CD4-positive, alpha-beta memory T cell (primary cell): ENCODE measurements at regions not wholly inside any gene's neighbourhood (a gene's known extent, or its start where the extent isn't known, plus 50 kb on each side); places are given as distances from the start of the nearest gene placed in this dataset.

Source experiments
- CTCF ChIA-PET: fragments of 350-600 bp; sonication (Branson Sonifier 250); formaldehyde crosslinking; loops from one replicate; lab custom pipeline; 2021; ENCODE audit warnings: inconsistent platforms; ENCODE audit not compliant: partially characterized antibody; lab: Charles Lee
- POLR2A ChIA-PET: fragments of 350-600 bp; sonication (Branson Sonifier 250); formaldehyde crosslinking; loops from one replicate; lab custom pipeline; 2021; ENCODE audit not compliant: partially characterized antibody; lab: Charles Lee
- DNase-seq, 5 donors: peaks; one replicate each; pipeline versions ENCODE4 v3.0.0 to v3.0.0-alpha.2; 2020 to 2022; ENCODE audit warnings: mixed read lengths in 1 of 5
- H3K27ac ChIP-seq: one replicate; pipeline ENCODE4 v1.7.0; 2013; ENCODE audit warnings: low read depth, low read length
- H3K27me3 ChIP-seq: 2 replicates; pipeline ENCODE4 v1.7.0; 2013; ENCODE audit warnings: mild to moderate bottlenecking, low read length, moderate library complexity; ENCODE audit not compliant: insufficient read depth
- H3K36me3 ChIP-seq: 2 replicates; pipeline ENCODE4 v1.7.0; 2013; ENCODE audit warnings: mild to moderate bottlenecking, low read length, moderate library complexity; ENCODE audit not compliant: insufficient read depth
- H3K4me1 ChIP-seq: 2 replicates; pipeline ENCODE4 v1.7.0; 2013; ENCODE audit warnings: mild to moderate bottlenecking, low read length, moderate library complexity; ENCODE audit not compliant: insufficient read depth
- H3K4me3 ChIP-seq, 2 donors: one replicate each; pipeline ENCODE4 v1.7.0; 2013; ENCODE audit warnings: low read length in 2 of 2, mild to moderate bottlenecking in 1 of 2
- H3K9me3 ChIP-seq, 2 donors: one replicate each; pipeline ENCODE4 v1.7.0; 2013; ENCODE audit warnings: low read length in 2 of 2, control low read depth in 1 of 2; ENCODE audit not compliant: control insufficient read depth in 1 of 2
- H3K27ac Mint-ChIP-seq, 7 donors: one replicate each; pipeline ENCODE4 v1.8.0; 2020 to 2021; ENCODE audit warnings: mixed read lengths in 7 of 7, mild to moderate bottlenecking in 6 of 7, inconsistent platforms in 3 of 7, moderate library complexity in 3 of 7
- H3K27me3 Mint-ChIP-seq, 2 donors: one replicate each; pipeline ENCODE4 v1.8.0; 2020 to 2021; ENCODE audit warnings: mixed read lengths in 2 of 2
- H3K36me3 Mint-ChIP-seq, 2 donors: one replicate each; pipeline ENCODE4 v1.8.0; 2020 to 2021; ENCODE audit warnings: mixed read lengths in 2 of 2, inconsistent platforms in 1 of 2, mild to moderate bottlenecking in 1 of 2
- H3K4me1 Mint-ChIP-seq, 4 donors: one replicate each; pipeline ENCODE4 v1.8.0; 2020 to 2021; ENCODE audit warnings: mixed read lengths in 4 of 4, mild to moderate bottlenecking in 1 of 4
- H3K4me3 Mint-ChIP-seq, 8 donors: one replicate each; pipeline ENCODE4 v1.8.0; 2020 to 2021; ENCODE audit warnings: mixed read lengths in 8 of 8, mild to moderate bottlenecking in 7 of 8, moderate library complexity in 6 of 8, inconsistent platforms in 3 of 8
- H3K9me3 Mint-ChIP-seq, 8 donors: one replicate each; pipeline ENCODE4 v1.8.0; 2020 to 2021; ENCODE audit warnings: mixed read lengths in 8 of 8, mild to moderate bottlenecking in 5 of 8, inconsistent platforms in 3 of 8, moderate library complexity in 1 of 8
- intact Hi-C: fragments of 100-400 bp; cut with micrococcal nuclease; formaldehyde crosslinking; loops from one replicate; pipeline ENCODE4 v1.15.1; 2023

DNA sequence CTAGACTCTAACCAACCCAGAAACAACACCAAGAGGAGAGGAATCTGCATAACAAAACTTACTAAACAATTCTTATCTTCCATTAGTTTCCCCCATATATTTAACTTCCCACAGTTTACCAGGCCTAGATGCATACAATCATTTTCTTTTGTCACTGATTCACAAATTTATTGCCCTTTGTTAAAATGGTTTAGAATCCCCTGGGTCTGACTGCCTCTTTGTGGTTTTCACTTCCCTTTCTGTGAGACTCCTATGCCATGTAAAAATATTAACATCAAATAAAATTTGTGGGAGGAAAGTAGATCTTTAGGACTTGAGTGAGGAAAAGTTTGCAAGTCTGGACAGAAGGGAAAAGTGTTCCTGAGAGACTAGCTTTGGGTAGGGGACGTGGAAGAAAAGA, 393.8 kb upstream of the CNKSR2 start:
- H3K27ac ChIP-seq = no peak overlapping the region
- ChIA-PET CTCF (no interaction called here), POLR2A (no interaction called here)
- H3K4me1 ChIP-seq = no peaks in the 10 kb centered on the region
- Mint-ChIP-seq H3K27ac (no peak overlapping the region), H3K27me3 (peaks cover 0 to 1% of the 10 kb centered on the region in 2 donors), H3K4me1 (no peaks in the 10 kb centered on the region), H3K9me3 (peaks cover 0 to 2% (median 0%) of the 10 kb centered on the region in 8 donors), H3K4me3 (no peak overlapping the region), H3K36me3 (no peaks in the 10 kb centered on the region)
- H3K36me3 ChIP-seq = no peaks in the 10 kb centered on the region
- no peaks in the 10 kb centered on the region for H3K9me3 ChIP-seq
- no peaks in the 10 kb centered on the region for H3K27me3 ChIP-seq
- DNase-seq = no peak
- no peak overlapping the region for H3K4me3 ChIP-seq
- intact Hi-C loops = no loop called here

DNA sequence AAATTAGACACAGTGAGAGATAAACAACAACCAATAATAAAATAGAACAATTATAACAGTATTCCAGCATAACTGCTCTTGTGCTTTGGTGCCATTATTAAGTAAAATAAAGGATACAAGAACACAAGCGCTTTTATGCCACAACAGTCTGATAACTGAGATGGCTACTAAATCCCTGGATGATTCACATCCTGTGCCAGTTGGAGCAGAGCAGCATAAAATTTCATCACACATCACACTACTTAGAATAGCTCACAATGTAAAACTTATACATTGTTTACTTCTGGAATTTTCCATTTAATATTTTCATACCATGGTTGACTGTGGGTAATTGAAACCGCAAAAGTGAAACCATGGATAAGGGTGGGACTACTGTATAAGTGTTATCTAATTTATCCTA, 399.9 kb upstream of the CNKSR2 start:
- Histone ChIP-seq H3K9me3 (no peaks in the 10 kb centered on the region), H3K4me3 (no peak overlapping the region), H3K4me1 (no peaks in the 10 kb centered on the region), H3K27me3 (no peaks in the 10 kb centered on the region), H3K36me3 (no peaks in the 10 kb centered on the region), H3K27ac (no peak overlapping the region)
- no peak for DNase-seq
- H3K4me3 Mint-ChIP-seq = no peak overlapping the region
- peaks cover 0 to 3% (median 0%) of the 10 kb centered on the region in 8 donors for H3K9me3 Mint-ChIP-seq
- no peak overlapping the region for H3K27ac Mint-ChIP-seq
- ChIA-PET CTCF (no interaction called here), POLR2A (no interaction called here)
- H3K27me3 Mint-ChIP-seq = no peaks in the 10 kb centered on the region
- intact Hi-C loops = no loop called here
- H3K4me1 Mint-ChIP-seq = no peaks in the 10 kb centered on the region
- no peaks in the 10 kb centered on the region for H3K36me3 Mint-ChIP-seq

DNA sequence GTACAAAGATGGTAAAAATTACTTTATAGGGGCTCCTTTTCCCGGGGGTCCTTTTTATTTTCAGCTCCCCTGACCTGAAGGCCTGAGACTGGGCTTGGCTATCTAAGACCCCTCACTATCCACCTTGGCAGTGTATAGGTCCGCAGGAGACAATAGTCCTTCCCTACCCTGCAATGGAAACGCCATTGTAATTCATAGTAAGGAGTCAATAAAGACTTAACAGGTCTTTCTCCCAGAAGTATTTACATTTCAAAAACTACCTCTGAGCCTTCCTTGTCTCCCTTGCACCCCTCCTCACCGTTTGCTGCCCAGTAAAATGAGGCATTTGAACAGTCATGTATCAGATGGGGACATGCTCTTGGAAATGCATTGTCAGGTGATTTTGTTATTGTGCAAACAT, 401.2 kb upstream of the CNKSR2 start:
- no peak overlapping the region for H3K27ac Mint-ChIP-seq
- ChIA-PET CTCF (no interaction called here), POLR2A (no interaction called here)
- H3K27me3 Mint-ChIP-seq = peaks cover 0 to 2% of the 10 kb centered on the region in 2 donors
- no peaks in the 10 kb centered on the region for H3K4me1 ChIP-seq
- H3K4me3 ChIP-seq = no peak overlapping the region
- no peaks in the 10 kb centered on the region for H3K36me3 Mint-ChIP-seq
- H3K27me3 ChIP-seq = no peaks in the 10 kb centered on the region
- H3K27ac ChIP-seq = no peak overlapping the region
- H3K4me3 Mint-ChIP-seq = no peak overlapping the region
- peaks cover 0 to 3% (median 0%) of the 10 kb centered on the region in 8 donors for H3K9me3 Mint-ChIP-seq
- no peaks in the 10 kb centered on the region for H3K9me3 ChIP-seq
- DNase-seq = no peak
- no peaks in the 10 kb centered on the region for H3K4me1 Mint-ChIP-seq
- intact Hi-C loops = no loop called here
- no peaks in the 10 kb centered on the region for H3K36me3 ChIP-seq

DNA sequence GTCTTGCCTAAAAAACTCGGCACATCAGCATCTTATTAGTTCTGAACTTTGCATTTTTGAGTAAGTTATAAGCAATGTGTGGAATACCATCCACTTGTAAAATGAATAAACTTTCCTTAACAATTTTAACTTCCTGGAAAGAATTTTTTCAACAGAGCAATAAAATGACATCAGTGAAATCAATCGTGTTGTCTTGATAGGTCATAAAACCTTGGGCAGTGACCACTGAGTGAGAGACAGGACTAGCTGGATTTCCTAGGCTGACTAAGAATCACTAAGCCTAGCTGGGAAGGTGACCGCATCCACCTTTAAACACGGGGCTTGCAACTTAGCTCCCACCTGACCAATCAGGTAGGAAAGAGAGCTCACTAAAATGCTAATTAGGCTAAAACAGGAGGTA, 403.0 kb upstream of the CNKSR2 start:
- H3K36me3 Mint-ChIP-seq = no peaks in the 10 kb centered on the region
- Histone ChIP-seq H3K4me3 (no peak overlapping the region), H3K4me1 (no peaks in the 10 kb centered on the region), H3K27me3 (no peaks in the 10 kb centered on the region), H3K9me3 (no peaks in the 10 kb centered on the region), H3K27ac (no peak overlapping the region), H3K36me3 (no peaks in the 10 kb centered on the region)
- intact Hi-C loops = no loop called here
- no peak overlapping the region for H3K27ac Mint-ChIP-seq
- no peaks in the 10 kb centered on the region for H3K4me1 Mint-ChIP-seq
- peaks cover 0 to 3% (median 0%) of the 10 kb centered on the region in 8 donors for H3K9me3 Mint-ChIP-seq
- peaks cover 0 to 2% of the 10 kb centered on the region in 2 donors for H3K27me3 Mint-ChIP-seq
- no peak overlapping the region for H3K4me3 Mint-ChIP-seq
- ChIA-PET CTCF (no interaction called here), POLR2A (no interaction called here)
- no peak for DNase-seq

DNA sequence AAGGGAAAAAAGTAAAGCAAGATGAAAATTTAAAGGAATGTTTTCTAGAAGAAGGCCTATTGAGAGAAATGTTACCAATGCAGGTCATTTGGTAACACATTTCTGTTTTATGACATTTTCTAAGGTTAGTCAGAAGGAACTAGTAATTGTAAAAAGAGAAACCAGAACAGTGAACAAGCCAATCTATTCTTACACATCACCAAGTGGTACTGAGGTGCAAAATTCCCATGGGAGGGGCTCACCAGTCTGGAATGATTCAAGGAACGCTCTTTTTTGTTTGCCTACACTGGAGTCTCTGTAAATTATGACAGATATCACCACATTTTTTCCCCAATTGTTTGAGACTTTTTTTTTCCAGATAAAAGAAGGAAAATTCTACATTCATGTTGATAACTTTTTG, 404.7 kb upstream of the CNKSR2 start:
- Histone ChIP-seq H3K4me3 (no peak overlapping the region), H3K9me3 (no peaks in the 10 kb centered on the region), H3K36me3 (no peaks in the 10 kb centered on the region), H3K27ac (no peak overlapping the region), H3K27me3 (no peaks in the 10 kb centered on the region), H3K4me1 (no peaks in the 10 kb centered on the region)
- H3K27ac Mint-ChIP-seq = no peak overlapping the region
- H3K4me1 Mint-ChIP-seq = no peaks in the 10 kb centered on the region
- DNase-seq = no peak
- CTCF ChIA-PET = no interaction called here
- no peak overlapping the region for H3K4me3 Mint-ChIP-seq
- intact Hi-C loops = no loop called here
- no peaks in the 10 kb centered on the region for H3K36me3 Mint-ChIP-seq
- POLR2A ChIA-PET = no interaction called here
- H3K27me3 Mint-ChIP-seq = peaks cover 0 to 2% of the 10 kb centered on the region in 2 donors
- H3K9me3 Mint-ChIP-seq = peaks cover 0 to 2% (median 0%) of the 10 kb centered on the region in 8 donors

DNA sequence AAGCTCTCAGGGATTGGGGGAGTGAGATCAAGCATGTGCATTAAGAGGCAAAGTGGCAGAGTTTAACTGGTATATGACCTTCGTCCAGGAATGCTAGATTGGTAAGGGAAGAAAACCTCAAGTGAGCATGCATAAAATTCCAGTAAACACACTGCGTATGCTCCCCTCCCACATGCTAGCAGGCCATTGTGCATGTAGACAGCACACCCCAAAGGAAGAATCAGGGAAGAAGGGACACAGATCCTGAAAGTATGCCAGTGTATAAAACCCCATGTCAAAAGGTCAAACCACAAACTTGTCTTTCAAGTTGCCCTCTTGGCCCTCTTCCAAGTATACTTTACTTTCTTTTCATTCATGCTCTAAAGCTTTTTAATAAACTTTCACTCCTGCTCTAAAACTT, 405.2 kb upstream of the CNKSR2 start:
- peaks cover 0 to 2% (median 0%) of the 10 kb centered on the region in 8 donors for H3K9me3 Mint-ChIP-seq
- no peaks in the 10 kb centered on the region for H3K36me3 ChIP-seq
- no peak overlapping the region for H3K27ac Mint-ChIP-seq
- no peak overlapping the region for H3K4me3 ChIP-seq
- DNase-seq = no peak
- H3K4me1 Mint-ChIP-seq = no peaks in the 10 kb centered on the region
- no peak overlapping the region for H3K27ac ChIP-seq
- H3K4me1 ChIP-seq = no peaks in the 10 kb centered on the region
- ChIA-PET CTCF (no interaction called here), POLR2A (no interaction called here)
- peaks cover 0 to 2% of the 10 kb centered on the region in 2 donors for H3K27me3 Mint-ChIP-seq
- no peaks in the 10 kb centered on the region for H3K36me3 Mint-ChIP-seq
- H3K9me3 ChIP-seq = no peaks in the 10 kb centered on the region
- H3K4me3 Mint-ChIP-seq = no peak overlapping the region
- intact Hi-C loops = no loop called here
- no peaks in the 10 kb centered on the region for H3K27me3 ChIP-seq

DNA sequence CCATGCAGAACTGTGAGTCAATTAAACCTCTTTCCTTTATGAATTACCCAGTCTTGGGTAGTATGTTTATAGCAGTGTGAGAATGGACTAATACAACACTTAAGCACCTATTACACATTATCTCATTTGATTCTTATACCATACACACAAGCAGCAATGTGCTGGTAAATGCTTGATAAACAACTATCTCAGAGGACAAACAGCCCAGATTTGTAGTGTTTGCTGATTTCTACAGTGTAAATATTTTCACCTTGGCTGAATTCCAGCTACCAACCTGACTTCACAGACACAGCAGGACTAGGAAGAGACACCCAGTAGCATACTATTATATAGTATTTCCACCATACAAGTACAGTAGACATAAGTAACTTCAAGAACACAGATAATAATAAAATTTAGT, 406.5 kb upstream of the CNKSR2 start:
- POLR2A ChIA-PET = no interaction called here
- H3K4me3 Mint-ChIP-seq = no peak overlapping the region
- H3K4me1 Mint-ChIP-seq = no peaks in the 10 kb centered on the region

More for the DNA sequence above, 406.5 kb upstream of the CNKSR2 start:
- Mint-ChIP-seq H3K9me3 (peaks cover 0 to 4% (median 0%) of the 10 kb centered on the region in 8 donors), H3K27me3 (peaks cover 0 to 2% of the 10 kb centered on the region in 2 donors), H3K36me3 (no peaks in the 10 kb centered on the region), H3K27ac (no peak overlapping the region)
- CTCF ChIA-PET = no interaction called here
- H3K27me3 ChIP-seq = no peaks in the 10 kb centered on the region
- intact Hi-C loops = no loop called here
- no peaks in the 10 kb centered on the region for H3K9me3 ChIP-seq
- no peak for DNase-seq
- H3K4me3 ChIP-seq = no peak overlapping the region
- no peaks in the 10 kb centered on the region for H3K36me3 ChIP-seq
- H3K4me1 ChIP-seq = no peaks in the 10 kb centered on the region
- no peak overlapping the region for H3K27ac ChIP-seq
